ENCODE measurements at regions not wholly inside any gene's neighbourhood (a gene's known extent, or its start where the extent isn't known, plus 50 kb on each side); places are given as distances from the start of the nearest gene placed in this dataset.
"Not testable (repeated sequence)": the region's sequence is repeated elsewhere in the genome, so short reads cannot be mapped to it uniquely, and the experiment has no call there.

- TF ChIP-seq CTCF (IDR thresholded peaks at IDR 0.05; ENCODE audit: control insufficient read depth, extremely low read depth, insufficient read depth), result no peak
- no peak overlapping the region for H3K4me3 ChIP-seq (ENCODE audit: low read depth, low read length)
- no peak for DNase-seq (ENCODE audit: low read depth)
These were observed 165.1 kb upstream of the ATP2B1 start for GRCh38 chr12:89873745-89874144.

GRCh38 chr12:89872922-89873630 lies 164.4 kb upstream of the ATP2B1 start:
- no peak overlapping the region for H3K4me3 ChIP-seq (ENCODE audit: low read depth, low read length)
- TF ChIP-seq CTCF (IDR thresholded peaks at IDR 0.05; ENCODE audit: control insufficient read depth, extremely low read depth, insufficient read depth), result no peak
- DNase-seq (ENCODE audit: low read depth), result no peak

- TF ChIP-seq CTCF (IDR thresholded peaks at IDR 0.05; ENCODE audit: control insufficient read depth, extremely low read depth, insufficient read depth), result no peak
- DNase-seq (ENCODE audit: low read depth), result no peak
- H3K4me3 ChIP-seq (ENCODE audit: low read depth, low read length), result no peak overlapping the region
These were observed 162.0 kb upstream of the ATP2B1 start for GRCh38 chr12:89870413-89871184.

- not testable (repeated sequence) for DNase-seq (ENCODE audit: low read depth); H3K4me3 ChIP-seq (ENCODE audit: low read depth, low read length)
These were observed 159.0 kb upstream of the ATP2B1 start for GRCh38 chr12:89867611-89868010.

- no peak for TF ChIP-seq CTCF (IDR thresholded peaks at IDR 0.05; ENCODE audit: control insufficient read depth, extremely low read depth, insufficient read depth)
- H3K4me3 ChIP-seq (ENCODE audit: low read depth, low read length), result no peak overlapping the region
- no peak for DNase-seq (ENCODE audit: low read depth)
These were observed 155.8 kb upstream of the ATP2B1 start for GRCh38 chr12:89864411-89864810.

- DNase-seq (ENCODE audit: low read depth), result no peak
- no peak for TF ChIP-seq CTCF (IDR thresholded peaks at IDR 0.05; ENCODE audit: control insufficient read depth, extremely low read depth, insufficient read depth)
- H3K4me3 ChIP-seq (ENCODE audit: low read depth, low read length), result no peak overlapping the region
These were observed 155.3 kb upstream of the ATP2B1 start for GRCh38 chr12:89863968-89864367.

GRCh38 chr12:89863493-89863938 lies 154.9 kb upstream of the ATP2B1 start:
- H3K4me3 ChIP-seq (ENCODE audit: low read depth, low read length), result no peak overlapping the region
- no peak for TF ChIP-seq CTCF (IDR thresholded peaks at IDR 0.05; ENCODE audit: control insufficient read depth, extremely low read depth, insufficient read depth)
- DNase-seq (ENCODE audit: low read depth), result no peak

Data from LNCaP clone FGC (cell line).